ENCODE measurements at regions not wholly inside any gene's neighbourhood (a gene's known extent, or its start where the extent isn't known, plus 50 kb on each side); places are given as distances from the start of the nearest gene placed in this dataset.

DNA sequence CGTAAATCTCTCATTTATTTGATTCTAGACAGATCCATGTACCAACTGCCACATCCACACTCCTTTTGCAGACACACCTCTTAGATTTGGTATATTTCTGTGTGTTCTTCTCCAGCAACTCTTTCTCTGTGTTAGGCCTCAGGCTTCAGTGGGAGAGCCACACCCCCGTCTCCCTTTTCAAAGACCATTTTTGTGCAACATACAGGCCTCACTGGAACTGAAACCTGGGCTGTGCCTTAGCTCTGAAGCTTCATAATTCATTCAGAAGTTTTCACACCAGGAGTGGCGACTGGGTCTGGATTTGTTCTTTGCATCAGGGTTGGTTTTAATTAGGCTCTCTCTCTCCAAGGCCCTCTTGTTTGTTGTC is 170.2 kb downstream of the THBS2 start:
- Histone ChIP-seq H3K27ac (ENCODE audit: low read depth, low read length) (no peak overlapping the region), H3K36me3 (ENCODE audit: control insufficient read depth, insufficient read depth, low read length) (no peaks in the 10 kb centered on the region), H4K8ac (ENCODE audit: low read depth, low read length) (no peak overlapping the region), H3K23ac (ENCODE audit: low read length) (no peak overlapping the region), H3K4me1 (ENCODE audit: control insufficient read depth, low read depth, low read length) (no peaks in the 10 kb centered on the region), H3K4me2 (ENCODE audit: low read length) (no peak overlapping the region), H3K4ac (ENCODE audit: low read depth, low read length) (no peak overlapping the region), H2AK5ac (ENCODE audit: low read length) (no peak overlapping the region), H4K5ac (ENCODE audit: low read length) (no peak overlapping the region), H2BK120ac (ENCODE audit: low read depth, low read length) (no peak overlapping the region), H3K79me2 (ENCODE audit: control insufficient read depth, insufficient read depth, low read length) (no peaks in the 10 kb centered on the region), H3K9ac (ENCODE audit: low read length) (no peak overlapping the region), H2BK5ac (ENCODE audit: low read length) (no peak overlapping the region), H3K4me3 (ENCODE audit: low read length) (no peak overlapping the region), H3K27me3 (ENCODE audit: insufficient read depth, low read length, poor library complexity) (no peaks in the 10 kb centered on the region), H3K56ac (ENCODE audit: low read length) (no peak overlapping the region), H3K18ac (ENCODE audit: low read length) (no peak overlapping the region), H2BK15ac (replicated peaks; ENCODE audit: low read depth) (no peak overlapping the region), H3K79me1 (ENCODE audit: low read length) (no peaks in the 10 kb centered on the region)
- WGBS (ENCODE audit: extremely low coverage, insufficient coverage, low lambda C conversion rate), result no CpG with 5 or more reads among the region's 3 CpGs
- DNase-seq, result no peak

DNA sequence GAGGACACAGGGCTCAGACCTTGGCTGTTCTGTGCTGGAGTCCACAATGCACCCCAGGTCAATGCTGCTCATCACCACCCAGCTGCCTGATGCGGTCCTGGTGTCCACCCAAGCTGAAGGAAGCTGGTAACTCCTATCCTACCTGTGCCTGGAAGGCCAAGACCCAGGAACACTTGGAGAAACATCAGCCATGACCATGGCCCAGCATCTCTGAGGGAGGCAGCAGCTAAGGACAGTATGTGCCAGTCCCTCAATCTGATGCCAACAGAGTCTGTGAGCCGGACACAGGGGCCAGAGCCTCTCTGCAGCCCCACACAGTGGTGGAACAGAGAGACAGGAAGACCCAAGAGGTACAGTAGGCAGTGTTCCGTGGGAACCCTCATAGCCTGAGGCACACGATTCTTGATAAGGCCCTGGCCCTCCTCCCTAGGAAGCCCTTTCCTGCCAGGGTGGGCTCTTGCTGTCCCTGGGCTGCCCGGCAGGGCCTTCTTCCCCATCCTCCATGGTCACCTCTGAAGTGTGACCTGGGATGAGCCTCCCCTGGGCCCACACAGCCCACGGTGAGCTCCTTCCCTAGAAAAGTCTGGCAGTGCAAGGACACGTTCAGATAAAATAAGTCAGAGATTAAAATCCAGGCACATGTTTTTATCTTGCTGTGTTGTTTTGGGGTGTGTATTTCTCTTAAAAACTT is 170.7 kb downstream of the THBS2 start:
- no peak overlapping the region for H3K27ac ChIP-seq (ENCODE audit: low read depth, low read length)
- H4K5ac ChIP-seq (ENCODE audit: low read length), result no peak overlapping the region
- no peaks in the 10 kb centered on the region for H3K27me3 ChIP-seq (ENCODE audit: insufficient read depth, low read length, poor library complexity)
- no peak overlapping the region for H2BK120ac ChIP-seq (ENCODE audit: low read depth, low read length)
- no peaks in the 10 kb centered on the region for H3K79me2 ChIP-seq (ENCODE audit: control insufficient read depth, insufficient read depth, low read length)
- H3K4ac ChIP-seq (ENCODE audit: low read depth, low read length), result no peak overlapping the region
- no peak overlapping the region for H4K8ac ChIP-seq (ENCODE audit: low read depth, low read length)
- no peak overlapping the region for H2BK5ac ChIP-seq (ENCODE audit: low read length)
- no peak overlapping the region for H2AK5ac ChIP-seq (ENCODE audit: low read length)
- H3K36me3 ChIP-seq (ENCODE audit: control insufficient read depth, insufficient read depth, low read length), result no peaks in the 10 kb centered on the region
- no peak overlapping the region for H3K56ac ChIP-seq (ENCODE audit: low read length)
- no peak overlapping the region for H3K4me3 ChIP-seq (ENCODE audit: low read length)
- H3K4me1 ChIP-seq (ENCODE audit: control insufficient read depth, low read depth, low read length), result no peaks in the 10 kb centered on the region
- DNase-seq, result no peak
- no peak overlapping the region for H3K18ac ChIP-seq (ENCODE audit: low read length)
- no peak overlapping the region for H3K4me2 ChIP-seq (ENCODE audit: low read length)
- H3K79me1 ChIP-seq (ENCODE audit: low read length), result no peaks in the 10 kb centered on the region
- no peak overlapping the region for H2BK15ac ChIP-seq (replicated peaks; ENCODE audit: low read depth)
- WGBS (ENCODE audit: extremely low coverage, insufficient coverage, low lambda C conversion rate), result no CpG with 5 or more reads among the region's 7 CpGs
- H3K9ac ChIP-seq (ENCODE audit: low read length), result no peak overlapping the region
- no peak overlapping the region for H3K23ac ChIP-seq (ENCODE audit: low read length)

- Histone ChIP-seq H3K4me2 (ENCODE audit: low read length) (no peak overlapping the region), H3K4ac (ENCODE audit: low read depth, low read length) (no peak overlapping the region), H3K27me3 (ENCODE audit: insufficient read depth, low read length, poor library complexity) (no peaks in the 10 kb centered on the region), H3K56ac (ENCODE audit: low read length) (no peak overlapping the region), H3K79me1 (ENCODE audit: low read length) (no peaks in the 10 kb centered on the region), H3K9ac (ENCODE audit: low read length) (no peak overlapping the region), H2BK15ac (replicated peaks; ENCODE audit: low read depth) (no peak overlapping the region), H4K8ac (ENCODE audit: low read depth, low read length) (no peak overlapping the region), H2BK5ac (ENCODE audit: low read length) (no peak overlapping the region), H3K4me1 (ENCODE audit: control insufficient read depth, low read depth, low read length) (no peaks in the 10 kb centered on the region), H3K79me2 (ENCODE audit: control insufficient read depth, insufficient read depth, low read length) (no peaks in the 10 kb centered on the region), H2AK5ac (ENCODE audit: low read length) (no peak overlapping the region), H3K4me3 (ENCODE audit: low read length) (no peak overlapping the region), H4K5ac (ENCODE audit: low read length) (no peak overlapping the region), H3K18ac (ENCODE audit: low read length) (no peak overlapping the region), H3K36me3 (ENCODE audit: control insufficient read depth, insufficient read depth, low read length) (no peaks in the 10 kb centered on the region), H2BK120ac (ENCODE audit: low read depth, low read length) (no peak overlapping the region), H3K23ac (ENCODE audit: low read length) (no peak overlapping the region), H3K27ac (ENCODE audit: low read depth, low read length) (no peak overlapping the region)
- DNase-seq, result no peak
- WGBS (ENCODE audit: extremely low coverage, insufficient coverage, low lambda C conversion rate), result no CpG with 5 or more reads among the region's 5 CpGs
Observed at GRCh38 chr6:169082093-169082492, 171.6 kb downstream of the THBS2 start.

- Histone ChIP-seq H3K4me1 (ENCODE audit: control insufficient read depth, low read depth, low read length) (no peaks in the 10 kb centered on the region), H2BK5ac (ENCODE audit: low read length) (no peak overlapping the region), H3K36me3 (ENCODE audit: control insufficient read depth, insufficient read depth, low read length) (no peaks in the 10 kb centered on the region), H2BK120ac (ENCODE audit: low read depth, low read length) (no peak overlapping the region), H3K79me1 (ENCODE audit: low read length) (no peaks in the 10 kb centered on the region), H3K23ac (ENCODE audit: low read length) (no peak overlapping the region), H4K5ac (ENCODE audit: low read length) (no peak overlapping the region), H3K27me3 (ENCODE audit: insufficient read depth, low read length, poor library complexity) (no peaks in the 10 kb centered on the region), H3K4me3 (ENCODE audit: low read length) (no peak overlapping the region), H3K18ac (ENCODE audit: low read length) (no peak overlapping the region), H3K4ac (ENCODE audit: low read depth, low read length) (no peak overlapping the region), H3K4me2 (ENCODE audit: low read length) (no peak overlapping the region), H3K56ac (ENCODE audit: low read length) (no peak overlapping the region), H3K9ac (ENCODE audit: low read length) (no peak overlapping the region), H3K27ac (ENCODE audit: low read depth, low read length) (no peak overlapping the region), H2BK15ac (replicated peaks; ENCODE audit: low read depth) (no peak overlapping the region), H3K79me2 (ENCODE audit: control insufficient read depth, insufficient read depth, low read length) (no peaks in the 10 kb centered on the region), H2AK5ac (ENCODE audit: low read length) (no peak overlapping the region), H4K8ac (ENCODE audit: low read depth, low read length) (no peak overlapping the region)
- WGBS (ENCODE audit: extremely low coverage, insufficient coverage, low lambda C conversion rate), result 100% methylated on average over 2 of the region's 3 CpGs
- DNase-seq, result no peak
Observed at GRCh38 chr6:169081248-169081647, 172.4 kb downstream of the THBS2 start.

DNA sequence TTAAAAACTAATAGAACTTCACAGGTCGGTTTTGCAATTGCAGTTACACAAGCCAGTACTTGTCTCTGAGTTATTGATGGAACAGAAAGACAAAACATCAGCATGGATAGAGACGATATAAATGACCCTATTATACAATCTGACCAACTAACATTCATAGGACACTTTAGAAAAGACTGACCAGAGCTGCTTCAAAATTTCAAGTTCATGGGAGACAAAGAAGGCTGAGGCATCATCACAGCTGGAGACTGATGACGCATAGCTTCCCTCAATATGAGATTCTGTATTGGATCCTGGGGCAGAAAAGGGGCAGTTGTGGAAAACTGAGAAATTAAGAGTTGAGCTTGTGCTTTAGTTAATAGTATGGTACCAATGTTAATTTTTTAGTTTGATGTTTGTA is 174.0 kb downstream of the THBS2 start:
- H3K56ac ChIP-seq (ENCODE audit: low read length), result no peak overlapping the region
- H3K4me2 ChIP-seq (ENCODE audit: low read length), result no peak overlapping the region
- H3K4me1 ChIP-seq (ENCODE audit: control insufficient read depth, low read depth, low read length), result no peaks in the 10 kb centered on the region
- no peak overlapping the region for H2BK5ac ChIP-seq (ENCODE audit: low read length)
- H3K23ac ChIP-seq (ENCODE audit: low read length), result no peak overlapping the region
- no CpG with 5 or more reads among the region's 3 CpGs for WGBS (ENCODE audit: extremely low coverage, insufficient coverage, low lambda C conversion rate)
- no peaks in the 10 kb centered on the region for H3K79me2 ChIP-seq (ENCODE audit: control insufficient read depth, insufficient read depth, low read length)
- no peaks in the 10 kb centered on the region for H3K36me3 ChIP-seq (ENCODE audit: control insufficient read depth, insufficient read depth, low read length)
- no peak overlapping the region for H3K4me3 ChIP-seq (ENCODE audit: low read length)
- no peak overlapping the region for H3K27ac ChIP-seq (ENCODE audit: low read depth, low read length)
- DNase-seq, result no peak
- no peak overlapping the region for H2BK120ac ChIP-seq (ENCODE audit: low read depth, low read length)
- no peak overlapping the region for H3K9ac ChIP-seq (ENCODE audit: low read length)
- H3K18ac ChIP-seq (ENCODE audit: low read length), result no peak overlapping the region
- no peak overlapping the region for H2BK15ac ChIP-seq (replicated peaks; ENCODE audit: low read depth)
- no peak overlapping the region for H2AK5ac ChIP-seq (ENCODE audit: low read length)
- no peaks in the 10 kb centered on the region for H3K27me3 ChIP-seq (ENCODE audit: insufficient read depth, low read length, poor library complexity)
- no peak overlapping the region for H3K4ac ChIP-seq (ENCODE audit: low read depth, low read length)
- no peak overlapping the region for H4K5ac ChIP-seq (ENCODE audit: low read length)
- H3K79me1 ChIP-seq (ENCODE audit: low read length), result no peaks in the 10 kb centered on the region
- H4K8ac ChIP-seq (ENCODE audit: low read depth, low read length), result no peak overlapping the region
